Parathyroid adenoma (tissue), 2 donors: ENCODE measurements at regions not wholly inside any gene's neighbourhood (a gene's known extent, or its start where the extent isn't known, plus 50 kb on each side); places are given as distances from the start of the nearest gene placed in this dataset.
"Not testable (repeated sequence)": the region's sequence is repeated elsewhere in the genome, so short reads cannot be mapped to it uniquely, and the experiment has no call there.

ENCODE experiments used
- H2AFZ ChIP-seq: fragments of 300-600 bp; sonication (generic); one replicate; pipeline ENCODE4 v1.7.0; 2017; ENCODE audit warnings: antibody characterized with exemption, mild to moderate bottlenecking
- H3K27ac ChIP-seq: fragments of 300-600 bp; sonication (generic); one replicate; pipeline ENCODE4 v1.7.0; 2017
- H3K27me3 ChIP-seq: fragments of 300-600 bp; sonication (generic); one replicate; pipeline ENCODE4 v1.7.0; 2017; ENCODE audit warnings: low read length; ENCODE audit not compliant: control insufficient read depth, insufficient read depth
- H3K36me3 ChIP-seq: fragments of 300-600 bp; sonication (generic); one replicate; pipeline ENCODE4 v1.7.0; 2017; ENCODE audit warnings: low read length; ENCODE audit not compliant: control insufficient read depth, insufficient read depth
- H3K4me1 ChIP-seq: fragments of 300-600 bp; sonication (generic); one replicate; pipeline ENCODE4 v1.7.0; 2017; ENCODE audit warnings: control low read depth
- H3K4me2 ChIP-seq: fragments of 300-600 bp; sonication (generic); one replicate; pipeline ENCODE4 v1.7.0; 2017; ENCODE audit warnings: low read length
- H3K4me3 ChIP-seq: fragments of 300-600 bp; sonication (generic); one replicate; pipeline ENCODE4 v1.7.0; 2017; ENCODE audit warnings: low read depth, low read length
- H3K79me2 ChIP-seq: fragments of 300-600 bp; sonication (generic); one replicate; pipeline ENCODE4 v1.7.0; 2017; ENCODE audit warnings: control low read depth
- H3K9ac ChIP-seq: fragments of 300-600 bp; sonication (generic); one replicate; pipeline ENCODE4 v1.7.0; 2017; ENCODE audit warnings: mild to moderate bottlenecking
- H3K9me3 ChIP-seq: fragments of 300-600 bp; sonication (generic); one replicate; pipeline ENCODE4 v1.7.0; 2017; ENCODE audit warnings: low read length; ENCODE audit not compliant: control insufficient read depth
- TF ChIP-seq, protein P1 (sequence below): fragments of 300-600 bp; sonication (generic); IDR thresholded peaks from one replicate; pipeline ENCODE4 v1.7.0; 2017; ENCODE audit warnings: antibody characterized with exemption, mild to moderate bottlenecking
- donor health status: primary hyperparathyroidism.

DNA sequence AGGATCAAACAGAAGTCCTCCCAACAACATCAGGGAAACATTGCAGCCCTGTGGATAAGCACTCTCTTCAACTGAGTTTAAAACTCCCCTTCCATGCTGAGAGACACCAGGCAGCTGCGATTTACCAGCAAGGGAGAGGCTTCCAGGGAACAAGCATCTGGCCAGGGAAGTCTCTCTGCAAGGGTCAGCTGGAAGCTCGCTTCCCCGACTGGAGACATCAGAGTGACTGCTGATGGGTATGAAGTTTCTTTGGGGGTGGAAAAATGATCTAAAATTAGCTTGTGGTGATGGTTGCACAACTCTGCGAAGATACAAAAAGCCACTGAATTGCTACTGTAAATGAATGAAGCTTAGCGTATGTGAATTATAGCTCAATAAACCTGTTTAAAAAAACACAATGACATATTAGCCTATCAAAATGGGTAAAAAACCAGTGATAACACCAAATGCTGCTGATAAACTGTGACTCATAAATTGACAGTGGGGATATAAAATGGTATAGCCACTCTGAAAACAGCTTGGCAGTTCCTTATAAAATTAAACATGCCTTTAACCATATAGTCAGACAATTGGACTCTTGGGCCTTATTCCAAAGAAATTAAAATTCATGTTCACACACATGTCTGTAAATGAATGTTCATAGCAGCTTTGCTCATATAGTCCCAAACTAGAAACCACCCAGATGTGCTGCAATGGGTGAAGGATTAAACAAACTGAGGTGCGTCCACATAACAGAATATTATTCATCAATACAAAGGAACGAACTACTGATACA lies 1082.0 kb downstream of the SOCS6 start:
- H3K79me2 ChIP-seq = no peaks in the 10 kb centered on the region
- no peak overlapping the region for H3K4me3 ChIP-seq
- H3K27ac ChIP-seq = no peak overlapping the region
- H3K4me1 ChIP-seq = no peaks in the 10 kb centered on the region
- H2AFZ ChIP-seq = no peak overlapping the region
- H3K9ac ChIP-seq = no peak overlapping the region
- no peaks in the 10 kb centered on the region for H3K36me3 ChIP-seq
- H3K9me3 ChIP-seq = no peaks in the 10 kb centered on the region
- no peaks in the 10 kb centered on the region for H3K27me3 ChIP-seq
- no peak overlapping the region for H3K4me2 ChIP-seq
- TF ChIP-seq, protein P1, sequence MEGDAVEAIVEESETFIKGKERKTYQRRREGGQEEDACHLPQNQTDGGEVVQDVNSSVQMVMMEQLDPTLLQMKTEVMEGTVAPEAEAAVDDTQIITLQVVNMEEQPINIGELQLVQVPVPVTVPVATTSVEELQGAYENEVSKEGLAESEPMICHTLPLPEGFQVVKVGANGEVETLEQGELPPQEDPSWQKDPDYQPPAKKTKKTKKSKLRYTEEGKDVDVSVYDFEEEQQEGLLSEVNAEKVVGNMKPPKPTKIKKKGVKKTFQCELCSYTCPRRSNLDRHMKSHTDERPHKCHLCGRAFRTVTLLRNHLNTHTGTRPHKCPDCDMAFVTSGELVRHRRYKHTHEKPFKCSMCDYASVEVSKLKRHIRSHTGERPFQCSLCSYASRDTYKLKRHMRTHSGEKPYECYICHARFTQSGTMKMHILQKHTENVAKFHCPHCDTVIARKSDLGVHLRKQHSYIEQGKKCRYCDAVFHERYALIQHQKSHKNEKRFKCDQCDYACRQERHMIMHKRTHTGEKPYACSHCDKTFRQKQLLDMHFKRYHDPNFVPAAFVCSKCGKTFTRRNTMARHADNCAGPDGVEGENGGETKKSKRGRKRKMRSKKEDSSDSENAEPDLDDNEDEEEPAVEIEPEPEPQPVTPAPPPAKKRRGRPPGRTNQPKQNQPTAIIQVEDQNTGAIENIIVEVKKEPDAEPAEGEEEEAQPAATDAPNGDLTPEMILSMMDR = no peak

DNA sequence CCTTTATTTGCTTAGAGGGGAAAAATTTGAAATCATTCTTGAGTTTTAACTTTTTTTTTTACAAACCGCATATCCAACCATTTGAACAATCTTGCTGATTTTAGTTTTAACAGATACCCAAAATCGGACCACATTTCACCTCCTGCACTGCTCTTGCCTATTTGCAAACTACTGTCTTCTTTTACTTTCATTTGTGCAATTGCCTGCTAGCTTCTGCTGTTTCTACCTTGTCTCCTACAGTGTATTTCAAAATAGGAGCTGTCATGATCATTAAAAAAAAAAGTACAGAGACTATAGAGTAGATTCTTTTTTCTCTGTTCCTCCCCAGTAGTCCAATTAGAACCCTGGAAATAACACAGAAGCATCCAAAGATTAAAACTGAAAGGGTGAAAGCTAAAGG lies 1081.2 kb downstream of the SOCS6 start:
- no peaks in the 10 kb centered on the region for H3K9me3 ChIP-seq
- no peak overlapping the region for H3K27ac ChIP-seq
- no peaks in the 10 kb centered on the region for H3K27me3 ChIP-seq
- H3K79me2 ChIP-seq = no peaks in the 10 kb centered on the region
- H3K36me3 ChIP-seq = no peaks in the 10 kb centered on the region
- no peak overlapping the region for H3K9ac ChIP-seq
- H3K4me3 ChIP-seq = no peak overlapping the region
- TF ChIP-seq, protein P1 = no peak
- H3K4me2 ChIP-seq = no peak overlapping the region
- no peak overlapping the region for H2AFZ ChIP-seq
- H3K4me1 ChIP-seq = no peaks in the 10 kb centered on the region

DNA sequence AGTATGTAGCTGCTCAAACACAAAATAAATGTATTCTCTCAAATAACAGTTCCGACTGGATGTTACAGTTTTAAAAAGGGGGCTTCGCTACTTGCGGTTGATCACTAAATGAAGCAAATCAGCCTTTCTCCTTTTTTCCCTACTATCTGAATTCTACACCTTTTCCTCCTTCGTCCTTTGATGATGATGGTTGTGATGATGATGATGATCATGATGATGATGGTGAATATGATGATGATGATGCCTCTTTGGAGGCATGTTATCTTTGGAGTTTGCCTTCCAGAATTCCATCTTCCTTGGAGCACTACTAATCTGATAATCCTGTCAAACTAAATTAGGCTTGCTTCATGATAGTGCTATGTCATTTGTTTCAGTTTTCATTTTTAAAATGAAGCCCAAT lies 1073.3 kb downstream of the SOCS6 start:
- H3K9ac ChIP-seq = no peak overlapping the region
- no peak overlapping the region for H3K4me3 ChIP-seq
- H3K9me3 ChIP-seq = no peaks in the 10 kb centered on the region
- no peak overlapping the region for H2AFZ ChIP-seq
- H3K36me3 ChIP-seq = no peaks in the 10 kb centered on the region
- TF ChIP-seq, protein P1 = no peak
- H3K4me2 ChIP-seq = no peak overlapping the region
- H3K79me2 ChIP-seq = no peaks in the 10 kb centered on the region
- no peaks in the 10 kb centered on the region for H3K27me3 ChIP-seq
- no peak overlapping the region for H3K27ac ChIP-seq
- H3K4me1 ChIP-seq = no peaks in the 10 kb centered on the region

DNA sequence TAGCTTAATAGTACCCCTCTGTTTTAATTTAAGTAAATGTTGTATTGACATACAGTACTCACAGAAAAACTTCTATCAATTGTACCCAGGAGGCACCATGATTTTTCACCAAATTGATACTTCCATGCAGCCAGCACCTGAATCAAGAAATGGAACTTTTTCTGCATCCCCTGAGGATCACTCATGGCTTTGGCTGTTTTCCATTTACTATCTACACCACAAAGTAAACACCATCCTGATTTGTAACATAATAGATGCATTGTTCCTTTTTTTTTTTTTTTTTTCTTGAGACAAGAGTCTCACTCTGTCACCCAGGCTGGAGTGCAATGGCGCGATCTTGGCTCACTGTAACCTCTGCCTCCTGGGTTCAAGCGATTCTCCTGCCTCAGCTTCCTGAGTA lies 1066.8 kb downstream of the SOCS6 start:
- H3K4me1 ChIP-seq, H3K4me3 ChIP-seq, H3K27me3 ChIP-seq, H3K36me3 ChIP-seq, H2AFZ ChIP-seq, H3K4me2 ChIP-seq, H3K79me2 ChIP-seq, H3K27ac ChIP-seq, H3K9me3 ChIP-seq, H3K9ac ChIP-seq: not testable (repeated sequence)

DNA sequence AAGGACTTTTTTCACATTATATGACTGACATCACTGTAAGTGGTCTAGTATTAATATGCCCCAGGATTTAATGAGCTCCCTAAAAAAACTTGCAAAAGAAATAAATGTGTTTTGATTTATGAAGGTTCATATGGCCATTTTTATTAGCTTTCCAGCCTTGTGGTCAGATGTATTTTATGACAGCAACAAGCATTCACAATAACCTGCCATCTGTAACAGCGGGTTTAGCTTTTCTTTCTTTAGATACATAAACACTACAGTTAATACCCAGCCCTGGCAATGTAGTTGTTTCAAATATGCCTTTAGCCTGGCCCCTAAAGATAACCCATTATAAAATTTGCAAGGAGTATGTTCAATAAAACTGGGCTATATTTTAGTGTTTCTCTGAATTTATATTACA lies 1063.8 kb downstream of the SOCS6 start:
- no peaks in the 10 kb centered on the region for H3K79me2 ChIP-seq
- no peaks in the 10 kb centered on the region for H3K36me3 ChIP-seq
- no peaks in the 10 kb centered on the region for H3K27me3 ChIP-seq
- no peak overlapping the region for H3K9ac ChIP-seq
- no peaks in the 10 kb centered on the region for H3K4me1 ChIP-seq
- no peaks in the 10 kb centered on the region for H3K9me3 ChIP-seq
- TF ChIP-seq, protein P1 = no peak
- no peak overlapping the region for H3K4me3 ChIP-seq
- no peak overlapping the region for H3K27ac ChIP-seq
- no peak overlapping the region for H3K4me2 ChIP-seq
- no peak overlapping the region for H2AFZ ChIP-seq
